SK-N-SH treated with all-trans-retinoic acid at 6 μM for 48 hours (cell line): ENCODE measurements at regions not wholly inside any gene's neighbourhood (a gene's known extent, or its start where the extent isn't known, plus 50 kb on each side); places are given as distances from the start of the nearest gene placed in this dataset.

ENCODE experiments used
- ATAC-seq: fragments of 200-7000 bp; cut with Tn5 transposase; 3 replicates; pipeline ENCODE4 v1.9.1; 2020; ENCODE audit warnings: mild to moderate bottlenecking, moderate library complexity
- ARNTL ChIP-seq: fragments of 450-650 bp; formaldehyde crosslinking; IDR thresholded peaks from 2 replicates; pipeline ENCODE4 v1.5.0; 2020; ENCODE audit warnings: low read depth, mild to moderate bottlenecking, moderate library complexity, borderline replicate concordance
- CREB5 ChIP-seq: fragments of 250-450 bp; sonication (Bioruptor Pico); IDR thresholded peaks from 2 replicates; pipeline ENCODE4 v1.5.1; 2020; ENCODE audit warnings: low read depth, mild to moderate bottlenecking, moderate library complexity
- CSDC2 ChIP-seq: fragments of 250-450 bp; sonication (Bioruptor Pico); IDR thresholded peaks from 2 replicates; pipeline ENCODE4 v1.5.0; 2020; ENCODE audit warnings: mild to moderate bottlenecking, moderate library complexity
- CSRNP3 ChIP-seq: fragments of 250-450 bp; sonication (Bioruptor Pico); IDR thresholded peaks from 2 replicates; pipeline ENCODE4 v1.5.1; 2021; ENCODE audit warnings: mild to moderate bottlenecking, moderate library complexity
- GLIS3 ChIP-seq: fragments of 250-450 bp; sonication (Bioruptor Pico); IDR thresholded peaks from 2 replicates; pipeline ENCODE4 v1.5.0; 2020; ENCODE audit warnings: mild to moderate bottlenecking, moderate library complexity
- ISL1 ChIP-seq: fragments of 250-450 bp; sonication (Bioruptor Pico); IDR thresholded peaks from 2 replicates; pipeline ENCODE4 v2.1.2; 2022; ENCODE audit warnings: mild to moderate bottlenecking, moderate library complexity
- OSR1 ChIP-seq: fragments of 250-450 bp; sonication (Bioruptor Pico); IDR thresholded peaks from 2 replicates; pipeline ENCODE4 v1.8.0; 2022; ENCODE audit warnings: moderate library complexity, mild to moderate bottlenecking, inconsistent platforms
- PATZ1 ChIP-seq: fragments of 250-450 bp; sonication (Bioruptor Pico); IDR thresholded peaks from 2 replicates; pipeline ENCODE4 v1.8.0; 2020; ENCODE audit warnings: mild to moderate bottlenecking, moderate library complexity, borderline replicate concordance
- POU6F1 ChIP-seq: fragments of 250-450 bp; sonication (Bioruptor Pico); IDR thresholded peaks from 2 replicates; pipeline ENCODE4 v1.8.0; 2021; ENCODE audit warnings: low read depth, mild to moderate bottlenecking, moderate library complexity, borderline replicate concordance
- PPARA ChIP-seq: fragments of 250-450 bp; sonication (Bioruptor Pico); IDR thresholded peaks from 2 replicates; pipeline ENCODE4 v1.5.0; 2020; ENCODE audit warnings: mild to moderate bottlenecking, borderline replicate concordance
- RARB ChIP-seq: fragments of 250-450 bp; sonication (Bioruptor Pico); IDR thresholded peaks from 2 replicates; pipeline ENCODE4 v1.8.0; 2021; ENCODE audit warnings: mild to moderate bottlenecking, moderate library complexity
- SNAI2 ChIP-seq: fragments of 250-450 bp; sonication (Bioruptor Pico); IDR thresholded peaks from 2 replicates; pipeline ENCODE4 v1.5.0; 2020; ENCODE audit warnings: mild to moderate bottlenecking, moderate library complexity
- TCF4 ChIP-seq: fragments of 250-450 bp; sonication (Bioruptor Pico); IDR thresholded peaks from 2 replicates; pipeline ENCODE4 v1.8.0; 2021; ENCODE audit warnings: mild to moderate bottlenecking, moderate library complexity, borderline replicate concordance
- TOX ChIP-seq: fragments of 250-450 bp; sonication (Bioruptor Pico); IDR thresholded peaks from 2 replicates; pipeline ENCODE4 v1.8.0; 2021; ENCODE audit warnings: mild to moderate bottlenecking, moderate library complexity, borderline replicate concordance
- TSHZ2 ChIP-seq: fragments of 250-450 bp; sonication (Bioruptor Pico); IDR thresholded peaks from 2 replicates; pipeline ENCODE4 v1.5.0; 2020; ENCODE audit warnings: mild to moderate bottlenecking, moderate library complexity
- ZC3H10 ChIP-seq: fragments of 250-450 bp; sonication (Bioruptor Pico); IDR thresholded peaks from 2 replicates; pipeline ENCODE4 v1.5.1; 2021; ENCODE audit warnings: mild to moderate bottlenecking, moderate library complexity
- ZFP3 ChIP-seq: fragments of 250-450 bp; sonication (Bioruptor Pico); IDR thresholded peaks from 2 replicates; pipeline ENCODE4 v1.5.0; 2020; ENCODE audit warnings: mild to moderate bottlenecking, moderate library complexity
- ZNF565 ChIP-seq: fragments of 450-650 bp; formaldehyde crosslinking; conservative IDR thresholded peaks from 2 replicates; pipeline ENCODE4 v1.5.0; 2020; ENCODE audit warnings: low read depth, mild to moderate bottlenecking, moderate library complexity
- ZNF70 ChIP-seq: fragments of 450-650 bp; formaldehyde crosslinking; IDR thresholded peaks from 2 replicates; pipeline ENCODE4 v1.5.0; 2020; ENCODE audit warnings: mild to moderate bottlenecking, moderate library complexity
- ZNF8 ChIP-seq: fragments of 450-650 bp; formaldehyde crosslinking; IDR thresholded peaks from 2 replicates; pipeline ENCODE4 v1.5.0; 2020; ENCODE audit warnings: mild to moderate bottlenecking, moderate library complexity

- TF ChIP-seq SNAI2 (CRISPR knock-in tag) (no peak), ZNF70 (CRISPR knock-in tag) (no peak), CSDC2 (CRISPR knock-in tag) (no peak), OSR1 (CRISPR knock-in tag) (no peak), ZNF8 (CRISPR knock-in tag) (no peak), POU6F1 (CRISPR knock-in tag) (no peak), CSRNP3 (CRISPR knock-in tag) (no peak), ZC3H10 (no peak)
- ATAC-seq: no peak
These were observed 82.9 kb upstream of the TBC1D5 start for GRCh38 chr3:17825298-17825697.

- TF ChIP-seq SNAI2 (CRISPR knock-in tag) (no peak), TCF4 (CRISPR knock-in tag) (no peak), ISL1 (CRISPR knock-in tag) (no peak), ARNTL (CRISPR knock-in tag) (no peak), GLIS3 (CRISPR knock-in tag) (no peak), RARB (CRISPR knock-in tag) (no peak), CSDC2 (CRISPR knock-in tag) (no peak)
- no peak for ATAC-seq
These were observed 81.4 kb upstream of the TBC1D5 start for GRCh38 chr3:17823816-17824215.

GRCh38 chr3:17823036-17823435 lies 80.6 kb upstream of the TBC1D5 start:
- no peak for ATAC-seq
- no peak for TF ChIP-seq TCF4 (CRISPR knock-in tag)
- TF ChIP-seq RARB (CRISPR knock-in tag): no peak
- TF ChIP-seq TOX (CRISPR knock-in tag): no peak
- TF ChIP-seq PPARA (CRISPR knock-in tag): no peak
- TF ChIP-seq ISL1 (CRISPR knock-in tag): no peak
- no peak for TF ChIP-seq TSHZ2
- TF ChIP-seq ZNF70 (CRISPR knock-in tag): no peak
- no peak for TF ChIP-seq CREB5 (CRISPR knock-in tag)
- TF ChIP-seq OSR1 (CRISPR knock-in tag): no peak
- TF ChIP-seq SNAI2 (CRISPR knock-in tag): no peak
- TF ChIP-seq ZNF8 (CRISPR knock-in tag): no peak

- TF ChIP-seq ISL1 (CRISPR knock-in tag) (no peak), ZNF565 (CRISPR knock-in tag) (no peak)
- no peak for ATAC-seq
These were observed 78.3 kb upstream of the TBC1D5 start for GRCh38 chr3:17820704-17821103.

GRCh38 chr3:17820275-17820674 lies 77.8 kb upstream of the TBC1D5 start:
- no peak for ATAC-seq
- TF ChIP-seq ARNTL (CRISPR knock-in tag) (no peak), POU6F1 (CRISPR knock-in tag) (no peak), ISL1 (CRISPR knock-in tag) (no peak), ZNF8 (CRISPR knock-in tag) (no peak), ZFP3 (CRISPR knock-in tag) (no peak), SNAI2 (CRISPR knock-in tag) (no peak), CSDC2 (CRISPR knock-in tag) (no peak), CSRNP3 (CRISPR knock-in tag) (no peak), PATZ1 (CRISPR knock-in tag) (no peak)
